ENCODE measurements at regions not wholly inside any gene's neighbourhood (a gene's known extent, or its start where the extent isn't known, plus 50 kb on each side); places are given as distances from the start of the nearest gene placed in this dataset.
A peak's percentile ranks its signal among the peaks of the same experiment; 100 is the strongest.
"Not testable (repeated sequence)": the region's sequence is repeated elsewhere in the genome, so short reads cannot be mapped to it uniquely, and the experiment has no call there.

DNA sequence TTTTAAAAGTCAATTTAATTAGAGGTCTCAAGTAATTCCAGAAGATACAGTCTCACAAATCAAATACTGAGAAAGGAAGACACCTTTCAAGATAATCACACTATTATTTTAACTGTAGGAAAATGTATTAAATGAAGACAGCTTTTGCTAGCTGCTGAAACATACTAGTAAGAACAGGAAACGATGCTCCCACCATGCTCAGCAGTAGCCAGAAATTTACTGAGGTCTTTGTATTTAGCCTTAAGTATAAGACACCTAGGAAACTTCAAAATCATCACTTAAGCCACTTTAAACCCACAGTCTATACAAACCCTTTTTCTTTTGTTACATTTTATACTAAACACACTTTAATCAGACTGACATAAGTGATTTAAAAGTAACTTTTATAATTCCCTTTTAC lies 72.7 kb upstream of the NPIPB12 start:
- DNase-seq (ENCODE audit: extremely low read depth in 1 of 2, low read depth in 1 of 2): not testable (repeated sequence)

GRCh38 chr16:29581764-29582163 lies 75.6 kb upstream of the NPIPB12 start:
- DNase-seq (ENCODE audit: extremely low read depth in 1 of 2, low read depth in 1 of 2): not testable (repeated sequence)

- not testable (repeated sequence) for DNase-seq (ENCODE audit: extremely low read depth in 1 of 2, low read depth in 1 of 2)
Observed at GRCh38 chr16:29591919-29592318, 71.1 kb upstream of the SPN start.

DNA sequence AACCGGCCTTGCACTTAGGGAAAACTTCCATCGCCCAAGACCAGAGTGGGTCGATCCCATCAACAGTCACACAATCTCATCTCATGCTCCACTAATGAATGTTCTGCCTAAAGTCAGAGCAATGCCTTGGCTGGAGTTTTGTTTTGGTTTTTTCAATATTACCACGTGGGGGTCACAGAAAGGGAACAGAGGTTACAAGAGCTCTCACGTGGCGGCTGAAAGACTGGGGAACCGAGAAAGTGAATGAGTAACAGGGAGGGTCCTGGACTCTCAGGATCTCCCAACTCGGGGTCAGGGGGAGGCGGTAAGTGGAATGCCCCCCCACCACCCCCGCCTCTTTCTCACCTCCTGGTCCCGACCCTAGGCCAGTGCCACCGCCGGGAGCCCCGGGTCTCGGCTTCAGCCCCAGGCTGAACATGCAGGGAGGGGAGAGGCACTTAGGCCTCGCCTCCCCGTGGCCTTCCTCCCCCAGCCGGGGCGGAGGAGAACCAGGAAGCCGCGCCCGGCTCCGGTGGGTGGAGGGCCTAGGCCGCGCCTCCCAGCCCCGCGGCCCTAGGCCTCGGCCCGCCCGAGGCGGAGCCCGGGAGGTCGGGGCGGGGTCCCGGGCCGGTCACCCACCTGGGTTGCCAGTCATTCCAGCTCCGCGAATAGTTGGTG lies 68.7 kb upstream of the SPN start:
- DNase-seq (ENCODE audit: extremely low read depth in 1 of 2, low read depth in 1 of 2): peak in 1 of 2 donors; percentile 40

DNA sequence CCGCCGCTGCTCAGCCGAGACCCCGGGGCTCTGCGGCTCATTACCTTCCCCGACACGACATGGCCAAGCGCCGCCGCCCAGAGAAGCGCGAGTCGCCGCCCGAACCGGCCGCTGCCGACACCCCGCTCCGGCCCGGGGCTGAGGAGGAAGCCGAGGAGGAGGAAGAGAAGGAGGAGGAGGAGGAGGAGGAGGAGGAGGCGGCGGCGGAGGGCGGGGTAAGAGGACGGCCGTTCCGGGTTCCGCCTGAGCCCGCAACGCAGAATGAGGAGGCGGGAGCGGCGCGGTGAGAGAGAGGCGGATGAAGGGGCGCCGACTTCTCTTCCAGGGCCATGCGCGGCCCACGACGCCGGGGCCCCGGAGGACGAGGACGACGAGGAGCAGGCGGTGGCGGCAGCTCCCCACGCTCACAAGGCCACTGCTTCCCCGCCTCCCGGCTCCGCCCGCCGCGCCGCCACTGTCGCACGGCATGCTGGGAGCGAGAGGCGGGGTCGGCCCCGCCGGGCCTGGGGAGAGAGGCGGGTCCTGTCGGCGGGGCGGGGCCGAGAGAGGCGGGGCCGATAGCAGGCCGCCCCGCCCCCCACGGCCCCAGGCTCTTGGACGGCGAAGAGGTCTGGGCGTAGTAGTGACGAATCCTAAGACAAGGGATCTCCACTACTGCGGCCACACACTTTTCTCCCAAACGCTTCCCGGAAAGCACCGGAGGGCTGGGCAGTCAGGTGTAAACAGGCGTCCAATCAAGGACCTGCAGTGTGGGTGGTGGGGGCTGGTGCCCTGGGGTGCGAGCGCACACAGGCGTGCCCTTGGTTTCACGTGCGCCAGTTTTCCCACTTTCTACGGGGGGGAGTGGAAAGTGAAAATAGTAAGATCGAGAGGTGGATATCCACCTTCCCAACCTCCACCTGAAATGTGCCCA lies 67.9 kb upstream of the SPN start:
- DNase-seq (ENCODE audit: extremely low read depth in 1 of 2, low read depth in 1 of 2): peak; percentile 79 to 80

DNA sequence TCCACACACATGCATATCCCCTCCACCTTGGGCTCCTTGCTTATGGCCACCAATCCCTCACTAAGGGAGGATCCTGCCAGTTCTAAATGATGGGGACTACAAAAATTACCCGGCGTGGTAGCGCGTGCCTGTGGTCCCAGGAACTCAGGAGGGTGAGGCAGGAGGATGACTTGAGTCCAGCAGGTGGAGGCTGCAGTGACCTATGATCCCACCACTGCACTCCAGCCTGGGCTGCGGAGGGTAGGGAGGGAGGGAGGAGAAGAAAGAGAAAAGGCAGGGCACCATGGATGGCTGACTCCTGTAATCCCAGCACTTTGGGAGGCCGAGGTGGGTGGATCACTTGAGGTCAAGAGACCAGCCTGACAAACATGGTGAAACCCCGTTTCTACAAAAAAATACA lies 66.0 kb upstream of the SPN start:
- DNase-seq (ENCODE audit: extremely low read depth in 1 of 2, low read depth in 1 of 2): not testable (repeated sequence)

DNA sequence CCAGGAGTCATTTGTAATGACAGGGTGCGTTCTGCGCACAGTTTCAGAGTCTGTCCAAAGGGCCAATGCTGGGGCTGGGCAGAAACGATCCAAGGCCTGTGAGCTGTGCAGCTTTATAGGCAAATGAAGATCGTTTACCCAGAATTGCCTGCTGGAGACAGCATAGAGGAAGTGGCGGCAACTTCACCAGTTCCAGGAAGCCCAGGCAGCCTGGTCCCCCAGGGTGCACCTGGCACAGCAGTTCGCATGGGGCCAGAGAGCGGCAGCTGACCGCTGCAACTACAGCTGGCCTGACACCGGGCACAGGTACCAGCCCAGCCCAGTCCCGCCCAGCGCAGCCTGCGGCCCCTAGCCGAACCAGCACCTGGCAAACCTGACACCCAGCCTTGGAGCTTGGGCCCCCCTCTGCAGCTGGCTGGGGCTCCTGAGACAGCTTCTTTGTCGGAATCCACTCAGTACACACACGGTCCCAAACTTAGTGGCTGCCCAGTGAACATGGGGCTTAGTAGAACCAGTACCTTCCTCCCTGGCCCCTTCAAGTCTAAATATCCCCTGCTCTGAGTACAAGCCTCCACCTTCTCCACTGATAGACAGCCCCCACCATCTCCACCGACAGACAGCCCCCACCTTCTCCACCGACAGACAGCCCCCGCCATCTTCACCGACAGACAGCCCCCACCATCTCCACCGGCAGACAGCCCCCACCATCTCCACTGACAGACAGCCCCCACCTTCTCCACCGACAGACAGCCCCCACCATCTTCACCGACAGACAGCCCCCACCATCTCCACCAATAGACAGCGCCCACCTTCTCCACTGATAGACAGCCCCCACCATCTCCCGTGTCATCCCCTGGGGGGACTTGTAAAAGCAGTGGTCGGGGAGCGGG lies 62.7 kb upstream of the SPN start:
- peak in 1 of 2 donors; percentile 39 for DNase-seq (ENCODE audit: extremely low read depth in 1 of 2, low read depth in 1 of 2)

DNA sequence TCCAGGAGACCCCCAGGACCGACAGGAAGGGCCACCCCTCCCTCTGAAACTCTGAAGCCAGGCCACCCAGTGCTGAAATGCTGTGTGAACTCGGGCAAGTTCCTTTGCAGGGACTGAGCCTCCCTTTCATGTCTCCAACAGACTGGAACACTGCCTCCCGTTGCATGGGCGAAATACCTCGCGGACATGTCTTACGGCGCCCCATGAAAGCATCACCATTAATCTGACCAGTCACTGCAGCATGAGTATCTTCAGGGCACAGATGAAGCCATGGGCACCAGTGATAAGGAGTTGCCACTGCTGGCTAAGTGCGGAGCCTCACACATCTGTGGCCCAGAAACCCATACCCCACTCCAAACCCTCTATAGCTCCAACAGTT lies 60.8 kb upstream of the SPN start:
- not testable (repeated sequence) for DNase-seq (ENCODE audit: extremely low read depth in 1 of 2, low read depth in 1 of 2)

DNA sequence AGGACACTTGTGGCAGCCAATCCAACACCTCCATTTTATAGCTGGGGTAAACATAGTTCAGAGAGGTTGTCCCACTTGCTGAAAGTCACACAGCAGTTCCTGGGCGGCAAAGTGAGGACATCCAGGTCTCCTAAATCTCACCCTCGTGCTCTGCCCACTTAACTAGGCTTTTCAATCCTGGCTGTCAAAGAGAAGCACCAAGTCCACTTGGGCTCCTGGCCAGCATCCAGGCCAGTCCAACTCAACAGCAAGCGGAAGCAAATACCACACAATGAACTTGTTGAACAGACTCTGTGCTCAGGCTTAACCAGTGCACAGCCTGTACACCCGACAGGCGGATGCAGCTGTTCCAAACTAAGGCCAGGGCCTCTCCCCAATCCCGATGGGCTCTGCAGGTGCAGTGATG lies 60.4 kb upstream of the SPN start:
- DNase-seq (ENCODE audit: extremely low read depth in 1 of 2, low read depth in 1 of 2): not testable (repeated sequence)

GRCh38 chr16:29604631-29605549 lies 58.2 kb upstream of the SPN start:
- DNase-seq (ENCODE audit: extremely low read depth in 1 of 2, low read depth in 1 of 2): not testable (repeated sequence)

- not testable (repeated sequence) for DNase-seq (ENCODE audit: extremely low read depth in 1 of 2, low read depth in 1 of 2)
Observed at GRCh38 chr16:29605593-29606205, 57.3 kb upstream of the SPN start.

- DNase-seq (ENCODE audit: extremely low read depth in 1 of 2, low read depth in 1 of 2): not testable (repeated sequence)
Observed at GRCh38 chr16:29606669-29607427, 56.2 kb upstream of the SPN start.

DNA sequence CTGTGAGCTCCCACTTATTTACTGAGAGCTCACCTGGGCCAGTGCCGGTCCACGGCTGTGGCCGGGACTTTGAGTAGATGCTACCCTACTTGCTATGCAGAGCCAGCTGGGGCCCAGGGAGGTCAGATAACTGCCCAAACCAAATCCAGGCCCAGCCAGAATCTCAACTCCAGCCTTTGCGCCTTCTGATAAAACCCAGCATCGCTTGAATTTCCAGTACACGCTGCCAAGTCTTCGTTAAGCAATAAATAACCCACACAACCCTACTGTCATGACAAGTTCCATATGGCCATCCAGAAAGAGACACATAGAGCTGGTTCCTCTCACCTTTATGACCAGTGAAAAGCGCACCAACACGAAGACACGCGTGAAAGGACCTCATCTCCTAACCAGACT lies 55.6 kb upstream of the SPN start:
- not testable (repeated sequence) for DNase-seq (ENCODE audit: extremely low read depth in 1 of 2, low read depth in 1 of 2)

DNA sequence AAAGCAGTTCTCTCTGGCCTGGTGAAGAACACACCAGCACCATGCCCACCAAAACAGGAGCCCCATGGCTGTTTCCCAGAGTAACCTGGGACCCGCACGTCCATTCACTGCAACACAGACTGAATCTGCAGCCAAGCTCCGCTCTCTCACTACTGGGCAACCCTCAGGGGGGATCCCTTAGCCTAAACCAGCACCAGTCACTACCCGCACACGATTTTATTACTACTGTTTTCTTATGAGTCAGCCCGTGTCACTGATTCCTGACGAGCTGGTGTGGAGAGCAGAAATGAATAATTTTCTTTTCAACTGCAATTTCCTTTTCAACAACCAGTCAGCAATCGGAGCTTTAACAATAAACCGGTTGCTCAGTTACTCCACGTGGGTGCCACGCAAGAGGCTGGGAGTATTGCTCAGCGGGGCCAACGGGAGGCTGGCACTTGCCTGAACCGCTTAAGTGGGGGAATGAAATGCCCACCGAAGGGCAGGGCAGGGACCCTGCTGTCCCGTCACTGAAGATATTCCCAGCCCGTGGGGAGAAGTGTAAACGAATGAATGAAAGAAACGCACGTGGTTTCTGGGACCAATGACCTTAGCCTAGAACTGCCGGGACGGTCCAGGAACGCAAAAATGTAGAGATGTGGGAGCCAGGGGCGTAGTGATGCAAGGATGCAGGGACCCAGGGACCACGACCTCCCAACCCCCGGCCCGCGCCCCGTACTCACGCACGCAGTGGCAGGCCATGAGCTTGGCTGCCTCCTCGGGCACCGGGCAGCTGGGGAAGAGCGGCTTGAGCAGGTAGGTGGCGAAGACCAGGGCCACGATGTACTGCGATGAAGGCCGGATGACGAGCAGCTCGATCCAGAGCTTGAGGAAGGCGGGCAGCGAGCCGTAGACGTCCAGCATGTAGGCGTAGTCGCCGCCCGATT lies 50.4 kb upstream of the SPN start:
- not testable (repeated sequence) for DNase-seq (ENCODE audit: extremely low read depth in 1 of 2, low read depth in 1 of 2)
